Fibroblast of lung (primary cell): ENCODE measurements at regions not wholly inside any gene's neighbourhood (a gene's known extent, or its start where the extent isn't known, plus 50 kb on each side); places are given as distances from the start of the nearest gene placed in this dataset.

ENCODE experiments used
- DNase-seq, 2 donors: peaks; one replicate each; pipeline versions ENCODE4 v3.0.0 to v3.0.0-alpha.2; 2010; ENCODE audit warnings: low read depth in 2 of 2
- H2AFZ ChIP-seq: 2 replicates; pipeline ENCODE4 v1.5.1; 2012; ENCODE audit warnings: low read length, control low read depth, inconsistent platforms
- H3K27ac ChIP-seq: 2 replicates; pipeline ENCODE4 v1.5.1; 2011; ENCODE audit warnings: low read length, control low read depth; ENCODE audit not compliant: insufficient read depth
- H3K27me3 ChIP-seq: 2 replicates; pipeline ENCODE4 v1.5.1; 2011; ENCODE audit warnings: mild to moderate bottlenecking, low read length; ENCODE audit not compliant: control insufficient read depth, insufficient read depth
- H3K36me3 ChIP-seq: 2 replicates; pipeline ENCODE4 v1.5.1; 2011; ENCODE audit warnings: low read length; ENCODE audit not compliant: control insufficient read depth, insufficient read depth
- H3K4me1 ChIP-seq: 2 replicates; pipeline ENCODE4 v1.5.1; 2011; ENCODE audit warnings: low read length; ENCODE audit not compliant: control insufficient read depth, insufficient read depth; ENCODE audit errors: extremely low read depth
- H3K4me2 ChIP-seq: 2 replicates; pipeline ENCODE4 v1.5.1; 2011; ENCODE audit warnings: low read length, control low read depth; ENCODE audit not compliant: insufficient read depth; ENCODE audit errors: extremely low read depth
- H3K4me3 ChIP-seq, 4 experiments: fragments of 200-600 bp in 1 of 4; sonication (generic) in 1 of 4; replicated peaks in 1 of 4; 2 replicates each; pipeline ENCODE4 v1.5.1; 2011 to 2016; ENCODE audit warnings: low read length in 4 of 4, low read depth in 3 of 4, mild to moderate bottlenecking in 3 of 4, control low read depth in 2 of 4, inconsistent platforms in 1 of 4, mixed read lengths in 1 of 4; ENCODE audit not compliant: insufficient read depth in 1 of 4; ENCODE audit errors: control extremely low read depth in 1 of 4
- H3K79me2 ChIP-seq: 2 replicates; pipeline ENCODE4 v1.5.1; 2012; ENCODE audit warnings: mild to moderate bottlenecking, low read length, inconsistent platforms; ENCODE audit not compliant: control insufficient read depth, insufficient read depth
- H3K9ac ChIP-seq: 2 replicates; pipeline ENCODE4 v1.5.1; 2011; ENCODE audit warnings: mild to moderate bottlenecking, low read length, control low read depth; ENCODE audit not compliant: insufficient read depth
- H3K9me3 ChIP-seq: 2 replicates; pipeline ENCODE4 v1.5.1; 2012; ENCODE audit warnings: low read depth, low read length; ENCODE audit not compliant: control insufficient read depth, insufficient read depth
- H4K20me1 ChIP-seq: 2 replicates; pipeline ENCODE4 v1.5.1; 2011; ENCODE audit warnings: low read length; ENCODE audit not compliant: control insufficient read depth, insufficient read depth; ENCODE audit errors: extremely low read depth
- EZH2 ChIP-seq: IDR thresholded peaks from 2 replicates; pipeline ENCODE4 v1.5.1; 2012; ENCODE audit warnings: low read length, control low read depth, mild to moderate bottlenecking; ENCODE audit errors: missing control alignments
- TF ChIP-seq, protein P1 (sequence below), 2 donors: IDR thresholded peaks in 1 of 2; conservative IDR thresholded peaks in 1 of 2; 1 replicate in 1 of 2; 2 replicates in 1 of 2; pipeline ENCODE4 v1.5.1; 2011 to 2012; ENCODE audit warnings: low read length in 2 of 2, control low read depth in 1 of 2, inconsistent platforms in 1 of 2, low read depth in 1 of 2, mild to moderate bottlenecking in 1 of 2

- no peaks in the 10 kb centered on the region for H3K9me3 ChIP-seq
- no peaks in the 10 kb centered on the region for H4K20me1 ChIP-seq
- peak in 1 of 2 donors; percentile 66 for DNase-seq
- no peak overlapping the region for H3K4me3 ChIP-seq
- H2AFZ ChIP-seq = no peak overlapping the region
- no peaks in the 10 kb centered on the region for H3K4me1 ChIP-seq
- no peaks in the 10 kb centered on the region for H3K79me2 ChIP-seq
- no peaks in the 10 kb centered on the region for H3K36me3 ChIP-seq
- H3K4me2 ChIP-seq = no peak overlapping the region
- TF ChIP-seq, protein P1, sequence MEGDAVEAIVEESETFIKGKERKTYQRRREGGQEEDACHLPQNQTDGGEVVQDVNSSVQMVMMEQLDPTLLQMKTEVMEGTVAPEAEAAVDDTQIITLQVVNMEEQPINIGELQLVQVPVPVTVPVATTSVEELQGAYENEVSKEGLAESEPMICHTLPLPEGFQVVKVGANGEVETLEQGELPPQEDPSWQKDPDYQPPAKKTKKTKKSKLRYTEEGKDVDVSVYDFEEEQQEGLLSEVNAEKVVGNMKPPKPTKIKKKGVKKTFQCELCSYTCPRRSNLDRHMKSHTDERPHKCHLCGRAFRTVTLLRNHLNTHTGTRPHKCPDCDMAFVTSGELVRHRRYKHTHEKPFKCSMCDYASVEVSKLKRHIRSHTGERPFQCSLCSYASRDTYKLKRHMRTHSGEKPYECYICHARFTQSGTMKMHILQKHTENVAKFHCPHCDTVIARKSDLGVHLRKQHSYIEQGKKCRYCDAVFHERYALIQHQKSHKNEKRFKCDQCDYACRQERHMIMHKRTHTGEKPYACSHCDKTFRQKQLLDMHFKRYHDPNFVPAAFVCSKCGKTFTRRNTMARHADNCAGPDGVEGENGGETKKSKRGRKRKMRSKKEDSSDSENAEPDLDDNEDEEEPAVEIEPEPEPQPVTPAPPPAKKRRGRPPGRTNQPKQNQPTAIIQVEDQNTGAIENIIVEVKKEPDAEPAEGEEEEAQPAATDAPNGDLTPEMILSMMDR (conservative IDR thresholded peaks at IDR 0.05 in 1 of 2, IDR thresholded peaks at IDR 0.05 in 1 of 2; ENCODE audit: low read depth in 1 of 2, low read length in 2 of 2) = no peak
- TF ChIP-seq EZH2 = no peak
- no peaks in the 10 kb centered on the region for H3K27me3 ChIP-seq
- H3K9ac ChIP-seq = no peak overlapping the region
- no peak overlapping the region for H3K27ac ChIP-seq
Observed at GRCh38 chr18:22613788-22614187, 196.1 kb upstream of the CTAGE1 start.

DNA sequence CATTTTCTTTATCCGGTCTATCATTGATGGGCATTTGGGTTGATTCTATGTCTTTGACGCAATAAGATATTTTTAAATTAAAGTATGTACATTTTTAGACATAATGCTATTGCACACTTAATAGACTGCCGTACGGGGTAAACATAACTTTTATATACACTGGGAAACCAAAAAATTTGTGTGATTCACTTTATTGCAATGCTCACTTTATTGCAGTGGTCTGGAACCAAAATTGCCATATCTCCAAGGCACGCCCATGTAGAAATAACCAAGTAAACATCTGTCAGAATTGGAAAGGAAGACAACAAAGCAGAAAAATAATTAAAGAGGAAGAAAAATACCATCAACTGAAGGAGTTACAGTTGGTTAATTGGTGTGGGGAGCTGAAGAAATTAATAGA, 205.8 kb upstream of the CTAGE1 start:
- TF ChIP-seq, protein P1 (conservative IDR thresholded peaks at IDR 0.05 in 1 of 2, IDR thresholded peaks at IDR 0.05 in 1 of 2; ENCODE audit: low read depth in 1 of 2, low read length in 2 of 2) = no peak
- TF ChIP-seq EZH2 = no peak
- H3K4me2 ChIP-seq = no peak overlapping the region
- DNase-seq = no peak

DNA sequence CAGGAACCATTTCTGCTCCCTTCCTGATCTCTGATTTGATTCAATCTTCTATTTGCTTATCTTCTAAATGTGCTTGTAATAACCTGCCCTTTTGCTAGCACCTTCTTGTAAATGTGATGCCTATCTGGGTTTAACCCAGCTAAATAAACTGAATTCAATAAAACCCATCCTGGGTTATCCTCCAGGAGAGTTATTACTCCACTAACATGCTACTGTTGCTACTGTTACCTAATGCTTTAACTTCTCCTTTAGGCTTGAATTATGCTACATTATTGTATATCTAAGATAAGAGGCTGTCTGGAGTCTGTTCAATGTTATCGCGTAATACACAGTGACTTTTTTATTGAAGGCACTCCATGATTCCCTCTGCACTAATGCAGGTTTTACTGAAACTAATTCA, 206.5 kb upstream of the CTAGE1 start:
- Histone ChIP-seq H3K27ac (no peak overlapping the region), H3K4me3 (no peak overlapping the region), H3K4me1 (no peaks in the 10 kb centered on the region), H4K20me1 (no peaks in the 10 kb centered on the region), H3K9ac (no peak overlapping the region), H2AFZ (no peak overlapping the region), H3K27me3 (no peaks in the 10 kb centered on the region), H3K4me2 (no peak overlapping the region), H3K79me2 (no peaks in the 10 kb centered on the region), H3K9me3 (no peaks in the 10 kb centered on the region), H3K36me3 (no peaks in the 10 kb centered on the region)
- no peak for TF ChIP-seq EZH2
- TF ChIP-seq, protein P1 (conservative IDR thresholded peaks at IDR 0.05 in 1 of 2, IDR thresholded peaks at IDR 0.05 in 1 of 2; ENCODE audit: low read depth in 1 of 2, low read length in 2 of 2) = no peak
- DNase-seq = no peak

More for the DNA sequence above, 205.8 kb upstream of the CTAGE1 start:
- Histone ChIP-seq H3K9me3 (no peaks in the 10 kb centered on the region), H3K4me3 (no peak overlapping the region), H3K27me3 (no peaks in the 10 kb centered on the region), H3K9ac (no peak overlapping the region), H2AFZ (no peak overlapping the region), H4K20me1 (no peaks in the 10 kb centered on the region), H3K79me2 (no peaks in the 10 kb centered on the region), H3K27ac (no peak overlapping the region), H3K4me1 (no peaks in the 10 kb centered on the region), H3K36me3 (no peaks in the 10 kb centered on the region)
